GM19035 (cell line): ENCODE measurements at regions not wholly inside any gene's neighbourhood (a gene's known extent, or its start where the extent isn't known, plus 50 kb on each side); places are given as distances from the start of the nearest gene placed in this dataset.
"Not testable (repeated sequence)": the region's sequence is repeated elsewhere in the genome, so short reads cannot be mapped to it uniquely, and the experiment has no call there.

Experiments used
- ATAC-seq: cut with Tn5 transposase; IDR thresholded peaks from one replicate; pipeline ENCODE4 v1.9.1; 2021; ENCODE audit not compliant: unreplicated experiment

GRCh38 chr5:118606940-118607339, 381.4 kb downstream of the DTWD2 start:
- no peak for ATAC-seq

DNA sequence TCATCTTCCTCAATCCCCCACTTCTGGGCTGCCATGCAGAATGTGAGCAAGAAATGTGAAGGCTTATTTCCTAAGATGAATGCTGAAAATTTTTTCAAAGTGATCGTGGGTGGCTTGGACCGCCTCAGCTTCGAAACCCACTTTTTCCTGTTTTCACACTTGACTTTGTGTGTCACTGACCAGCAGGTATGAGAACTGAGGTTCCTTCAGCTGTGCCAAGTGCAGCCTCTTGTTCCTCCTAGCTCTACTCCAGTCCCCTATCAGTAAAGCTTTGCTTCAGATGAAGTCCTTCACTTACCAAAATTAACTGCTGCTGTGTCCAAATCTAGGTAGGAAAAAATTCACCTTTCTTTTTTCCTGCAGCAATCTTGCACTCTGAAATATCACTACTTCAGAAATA, 382.6 kb downstream of the DTWD2 start:
- no peak for ATAC-seq

GRCh38 chr5:118604106-118604505, 384.2 kb downstream of the DTWD2 start:
- ATAC-seq = no peak

DNA sequence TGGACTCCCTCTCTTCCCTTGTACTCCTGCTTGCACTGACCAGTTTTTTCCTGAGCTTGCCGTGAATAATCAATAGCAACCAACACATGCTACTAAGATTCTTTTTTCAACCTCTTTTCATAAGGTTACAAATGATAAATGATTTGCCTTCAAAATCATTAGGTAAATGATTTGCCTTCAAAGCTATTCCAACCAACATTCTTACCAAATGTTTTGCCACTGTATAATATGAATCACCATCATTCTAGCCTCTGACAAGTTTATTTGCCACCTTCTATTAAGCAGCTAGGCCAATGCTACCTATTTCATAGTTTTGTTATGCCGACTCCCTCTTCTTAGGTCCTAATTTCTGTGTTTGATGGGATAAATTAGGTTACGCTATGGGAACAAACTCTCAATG, 385.1 kb downstream of the DTWD2 start:
- no peak for ATAC-seq

DNA sequence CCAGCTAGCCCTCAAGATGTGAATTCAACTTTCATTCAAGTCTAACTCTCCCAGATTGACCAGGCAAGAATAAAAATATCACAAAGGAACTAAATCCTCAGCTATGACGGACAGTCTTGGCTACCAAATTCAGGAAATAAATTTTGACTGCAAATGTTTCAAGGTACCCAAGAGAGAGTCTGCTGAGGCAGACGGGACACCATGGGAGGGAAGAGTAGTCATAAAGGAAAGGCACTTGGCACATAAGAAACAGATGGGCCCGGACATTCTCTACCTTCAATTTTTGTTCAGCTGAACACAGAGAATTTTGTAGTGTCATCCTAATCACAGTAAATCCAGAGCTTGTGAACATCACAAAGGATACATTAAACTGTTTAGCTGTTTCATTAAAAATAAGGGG, 390.0 kb downstream of the DTWD2 start:
- no peak for ATAC-seq

GRCh38 chr5:118597543-118597942, 390.8 kb downstream of the DTWD2 start:
- ATAC-seq = no peak

DNA sequence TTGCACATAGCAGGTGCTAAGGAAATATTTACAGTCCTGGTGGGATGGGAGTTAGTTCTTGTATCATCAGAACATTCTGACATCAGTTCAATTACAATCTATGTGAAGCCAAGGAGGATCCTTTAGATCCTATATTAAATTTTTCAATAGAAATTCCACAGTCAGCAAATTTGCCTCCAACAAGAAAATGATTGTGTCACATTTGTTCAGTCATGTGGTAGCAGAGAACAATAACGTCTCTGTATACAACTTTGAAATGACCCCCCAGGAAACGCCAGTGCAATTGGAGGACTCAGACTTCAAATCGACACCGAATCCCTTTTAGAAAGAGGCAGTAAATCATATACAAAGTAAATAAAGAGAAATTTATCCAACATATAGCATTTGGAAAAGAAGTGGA, 392.1 kb downstream of the DTWD2 start:
- ATAC-seq = no peak

DNA sequence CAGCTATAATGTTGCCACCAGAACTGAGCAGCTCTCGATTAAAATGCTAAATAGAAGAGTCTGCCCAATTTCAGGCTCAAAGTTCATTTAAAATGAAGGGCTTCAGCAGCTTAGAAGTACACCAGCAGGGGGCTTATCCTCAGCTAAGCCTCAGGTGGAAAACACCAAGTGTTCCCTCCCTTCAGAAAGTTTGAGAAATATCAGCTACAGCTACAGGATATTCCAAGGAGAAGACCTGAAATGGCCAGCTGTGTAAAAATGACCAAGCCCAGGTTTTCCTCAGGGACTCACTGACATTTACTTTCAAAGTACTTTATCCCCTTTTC, 395.4 kb downstream of the DTWD2 start:
- ATAC-seq = no peak

DNA sequence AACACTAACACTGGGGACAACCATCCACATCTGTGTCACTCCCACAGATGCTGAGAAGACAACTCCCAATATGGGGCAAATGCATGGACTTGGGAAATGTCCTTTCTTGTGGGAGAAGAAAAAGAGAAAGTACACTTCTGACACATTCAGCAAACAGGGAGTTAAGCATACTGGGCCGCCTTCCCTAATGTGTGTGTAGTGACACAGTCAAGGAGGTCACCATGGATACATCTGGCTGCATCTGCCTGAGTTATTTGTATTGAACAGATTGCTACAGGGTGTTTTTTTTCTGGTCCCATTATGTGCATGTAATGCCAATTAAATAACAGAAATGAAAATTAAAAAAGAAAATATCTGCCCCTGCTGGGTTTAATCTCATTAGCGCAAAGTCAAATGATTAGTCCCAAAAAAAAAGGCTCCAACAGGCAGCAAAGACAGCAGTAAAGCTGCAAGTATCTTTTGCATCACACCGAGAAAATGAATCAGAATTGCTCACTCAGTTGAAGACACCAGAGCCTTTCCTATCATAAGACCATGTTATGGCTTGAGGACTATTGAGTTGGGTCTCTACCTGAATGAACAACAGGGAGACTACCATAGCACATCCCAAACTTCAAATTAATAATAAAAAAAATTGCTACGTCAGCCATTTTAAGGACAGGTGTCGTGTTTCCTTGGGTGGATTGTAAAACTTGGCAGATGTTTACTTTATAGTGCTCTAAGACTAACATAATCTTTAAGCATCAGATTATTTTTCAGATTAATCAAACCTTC, 395.9 kb downstream of the DTWD2 start:
- ATAC-seq = no peak

GRCh38 chr5:118590806-118591205, 397.5 kb downstream of the DTWD2 start:
- ATAC-seq = no peak

DNA sequence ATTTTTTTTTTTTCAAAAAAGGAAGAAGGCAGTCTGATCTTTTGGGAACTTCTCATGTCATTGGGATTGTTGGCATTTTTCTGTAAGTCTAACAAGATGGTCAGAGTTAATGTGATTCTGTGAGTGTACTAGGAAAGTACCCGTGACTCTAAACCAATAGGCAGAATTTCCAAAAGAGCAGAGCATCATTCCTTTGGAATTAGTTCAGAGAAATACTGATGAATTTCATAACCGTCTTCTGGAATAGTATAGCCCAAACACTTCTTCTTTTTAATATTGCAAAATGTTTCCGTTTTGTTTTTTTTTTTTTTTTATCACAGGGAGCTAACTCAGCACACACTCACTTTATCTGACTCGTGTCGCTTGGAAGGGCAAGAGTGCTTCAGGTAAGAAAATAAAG, 407.4 kb downstream of the DTWD2 start:
- no peak for ATAC-seq

GRCh38 chr5:118578093-118578492, 410.3 kb downstream of the DTWD2 start:
- no peak for ATAC-seq

DNA sequence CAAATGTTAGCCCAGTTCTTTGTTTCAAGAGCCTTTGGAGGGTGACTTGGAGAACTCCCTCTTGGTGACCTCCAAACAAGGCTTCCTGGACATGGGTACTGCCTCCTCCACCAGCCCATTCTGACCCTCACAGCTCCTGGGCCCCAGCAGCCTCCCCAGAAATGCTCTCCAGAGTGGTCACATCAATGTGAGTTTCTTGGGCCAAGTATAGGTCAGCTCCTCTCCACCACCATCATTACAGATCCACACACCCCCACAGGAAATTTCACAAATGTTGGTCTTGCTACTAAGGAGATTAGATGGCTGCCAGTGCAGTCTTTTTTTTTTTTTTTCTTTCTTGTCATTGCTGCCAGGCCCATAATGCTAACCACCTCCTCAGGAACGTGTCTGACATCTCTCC, 410.7 kb downstream of the DTWD2 start:
- no peak for ATAC-seq

DNA sequence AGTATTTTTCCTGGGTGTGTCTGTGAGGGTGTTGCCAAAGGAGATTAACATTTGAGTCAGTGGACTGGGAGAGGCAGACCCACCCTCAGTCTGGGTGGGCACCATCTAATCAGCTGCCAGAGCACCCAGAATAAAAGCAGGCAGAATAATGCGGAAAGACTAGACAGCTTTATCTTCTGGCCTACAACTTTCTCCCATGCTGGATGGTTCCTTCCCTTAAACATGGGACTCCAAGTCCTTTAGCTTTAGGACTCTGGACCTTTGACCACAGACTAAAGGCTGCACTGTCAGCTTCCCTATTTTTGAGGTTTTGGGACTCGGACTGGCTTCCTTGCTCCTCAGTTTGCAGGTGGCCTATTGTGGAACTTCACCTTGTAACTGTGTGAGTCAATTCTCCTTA, 418.1 kb downstream of the DTWD2 start:
- not testable (repeated sequence) for ATAC-seq

- not testable (repeated sequence) for ATAC-seq
Observed at GRCh38 chr5:118569596-118569995, 418.8 kb downstream of the DTWD2 start.

GRCh38 chr5:118565335-118565971, 422.9 kb downstream of the DTWD2 start:
- no peak for ATAC-seq

- no peak for ATAC-seq
Observed at GRCh38 chr5:118561971-118562370, 426.4 kb downstream of the DTWD2 start.

- no peak for ATAC-seq
Observed at GRCh38 chr5:118561235-118561634, 427.1 kb downstream of the DTWD2 start.

DNA sequence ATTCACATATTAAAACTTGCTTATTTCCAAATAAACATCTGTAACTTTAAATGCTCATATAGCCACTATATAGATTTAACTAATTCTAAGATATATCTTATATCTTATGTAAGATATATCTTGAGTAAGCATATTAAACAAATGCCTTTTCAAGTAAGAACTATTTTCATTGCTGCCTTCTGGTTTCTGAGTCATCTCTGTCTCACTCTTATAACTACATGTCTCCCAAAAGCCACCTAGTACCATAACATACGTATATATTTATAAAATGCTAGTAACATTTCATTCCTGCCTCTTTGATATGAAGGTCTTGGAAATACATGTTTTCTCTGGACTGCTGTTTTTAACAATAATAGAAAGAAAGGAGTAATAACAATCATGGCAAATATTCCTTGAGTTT, 429.5 kb downstream of the DTWD2 start:
- ATAC-seq = no peak

DNA sequence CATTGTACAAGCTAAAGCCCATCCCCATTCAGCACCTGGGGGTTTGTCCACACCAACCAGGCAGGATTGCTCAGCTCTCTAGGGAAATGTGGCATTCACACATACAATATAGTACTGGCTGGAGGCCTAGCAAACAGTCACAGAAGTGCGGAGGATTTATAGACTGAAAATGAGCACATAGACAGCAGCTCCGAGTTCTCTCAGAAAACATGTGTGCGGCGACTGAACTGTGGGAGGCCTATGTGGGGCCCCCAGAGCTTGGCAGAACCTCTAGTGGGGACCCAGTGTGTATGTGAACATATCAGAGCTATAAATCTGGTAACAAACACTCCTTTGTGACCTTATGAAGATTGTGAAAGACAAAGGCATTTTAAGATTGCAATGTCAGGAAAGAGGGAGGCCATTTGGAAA, 431.1 kb downstream of the DTWD2 start:
- no peak for ATAC-seq

DNA sequence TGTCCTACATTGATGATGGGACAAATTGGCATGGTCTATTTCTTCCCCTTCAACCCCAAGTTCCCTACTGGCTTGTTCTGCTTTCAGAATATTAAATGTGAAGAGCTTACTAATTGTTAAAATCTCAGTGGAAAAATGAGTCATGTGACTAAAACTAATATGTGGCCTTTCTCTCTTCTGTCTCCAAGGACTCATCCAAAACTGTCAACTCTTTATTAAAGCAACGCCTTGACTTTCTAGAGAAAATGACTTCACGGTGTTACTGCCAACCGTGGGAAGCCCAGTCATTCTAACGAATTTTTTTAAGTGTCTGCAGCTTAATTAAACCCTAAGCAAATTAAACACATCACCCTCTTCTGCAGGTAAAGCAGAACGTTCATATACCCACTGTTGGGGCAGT, 431.6 kb downstream of the DTWD2 start:
- no peak for ATAC-seq

- no peak for ATAC-seq
Observed at GRCh38 chr5:118555727-118556126, 432.6 kb downstream of the DTWD2 start.

DNA sequence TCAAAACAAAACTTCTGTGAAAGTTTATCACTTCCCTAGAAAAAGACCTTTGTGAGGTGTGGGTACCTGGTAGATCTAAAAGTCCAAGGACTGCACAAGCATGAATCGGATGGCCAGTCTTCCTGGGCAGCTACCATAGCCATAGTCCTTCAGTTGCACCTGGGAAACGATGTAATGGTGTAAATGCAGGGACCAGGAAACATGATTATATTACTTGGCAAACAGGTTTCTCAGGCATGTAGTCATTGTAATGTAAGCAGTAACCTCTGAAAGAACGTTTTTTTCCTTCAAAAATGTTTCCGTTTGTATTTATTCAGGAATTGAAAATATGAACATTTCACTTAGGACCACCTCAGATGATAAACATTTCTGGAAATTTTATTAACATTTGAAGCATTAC, 433.4 kb downstream of the DTWD2 start:
- ATAC-seq = no peak
